ENCODE measurements at regions not wholly inside any gene's neighbourhood (a gene's known extent, or its start where the extent isn't known, plus 50 kb on each side); places are given as distances from the start of the nearest gene placed in this dataset.
"Not testable (repeated sequence)": the region's sequence is repeated elsewhere in the genome, so short reads cannot be mapped to it uniquely, and the experiment has no call there.

GRCh38 chr2:34806891-34807290 is 1207.8 kb upstream of the FAM98A start:
- no peak for DNase-seq (ENCODE audit: low read depth)
- no peak overlapping the region for H3K4me3 ChIP-seq (ENCODE audit: low read depth, low read length)
- no peak for TF ChIP-seq POLR2A (IDR thresholded peaks at IDR 0.05; ENCODE audit: extremely low read depth, insufficient read length)
- no peak for TF ChIP-seq MAX (IDR thresholded peaks at IDR 0.05; ENCODE audit: low read depth, low read length)
- TF ChIP-seq CTCF (IDR thresholded peaks at IDR 0.05; ENCODE audit: low read depth, low read length): no peak
- TF ChIP-seq MYC (IDR thresholded peaks at IDR 0.05; ENCODE audit: low read depth, low read length): no peak

GRCh38 chr2:34806396-34806795 is 1207.3 kb upstream of the FAM98A start:
- TF ChIP-seq MAX (IDR thresholded peaks at IDR 0.05; ENCODE audit: low read depth, low read length) (no peak), POLR2A (IDR thresholded peaks at IDR 0.05; ENCODE audit: extremely low read depth, insufficient read length) (no peak), CTCF (IDR thresholded peaks at IDR 0.05; ENCODE audit: low read depth, low read length) (no peak), MYC (IDR thresholded peaks at IDR 0.05; ENCODE audit: low read depth, low read length) (no peak)
- no peak overlapping the region for H3K4me3 ChIP-seq (ENCODE audit: low read depth, low read length)

GRCh38 chr2:34799556-34799955 is 1200.5 kb upstream of the FAM98A start:
- DNase-seq (ENCODE audit: low read depth): no peak
- TF ChIP-seq MAX (IDR thresholded peaks at IDR 0.05; ENCODE audit: low read depth, low read length) (no peak), POLR2A (IDR thresholded peaks at IDR 0.05; ENCODE audit: extremely low read depth, insufficient read length) (no peak), MYC (IDR thresholded peaks at IDR 0.05; ENCODE audit: low read depth, low read length) (no peak), CTCF (IDR thresholded peaks at IDR 0.05; ENCODE audit: low read depth, low read length) (no peak)
- no peak overlapping the region for H3K4me3 ChIP-seq (ENCODE audit: low read depth, low read length)

More at GRCh38 chr2:34806396-34806795, 1207.3 kb upstream of the FAM98A start:
- no peak for DNase-seq (ENCODE audit: low read depth)

GRCh38 chr2:34795586-34795985 is 1196.5 kb upstream of the FAM98A start:
- DNase-seq (ENCODE audit: low read depth): not testable (repeated sequence)

GRCh38 chr2:34789169-34789568 is 1190.1 kb upstream of the FAM98A start:
- no peak for TF ChIP-seq MYC (IDR thresholded peaks at IDR 0.05; ENCODE audit: low read depth, low read length)
- no peak for TF ChIP-seq CTCF (IDR thresholded peaks at IDR 0.05; ENCODE audit: low read depth, low read length)
- no peak for TF ChIP-seq POLR2A (IDR thresholded peaks at IDR 0.05; ENCODE audit: extremely low read depth, insufficient read length)
- TF ChIP-seq MAX (IDR thresholded peaks at IDR 0.05; ENCODE audit: low read depth, low read length): no peak
- no peak overlapping the region for H3K4me3 ChIP-seq (ENCODE audit: low read depth, low read length)
- no peak for DNase-seq (ENCODE audit: low read depth)

More at GRCh38 chr2:34795586-34795985, 1196.5 kb upstream of the FAM98A start:
- not testable (repeated sequence) for H3K4me3 ChIP-seq (ENCODE audit: low read depth, low read length)

- H3K4me3 ChIP-seq (ENCODE audit: low read depth, low read length): no peak overlapping the region
- no peak for TF ChIP-seq MAX (IDR thresholded peaks at IDR 0.05; ENCODE audit: low read depth, low read length)
- DNase-seq (ENCODE audit: low read depth): no peak
Measured at GRCh38 chr2:34787341-34787740, 1188.2 kb upstream of the FAM98A start.

GRCh38 chr2:34785206-34785785 is 1186.2 kb upstream of the FAM98A start:
- TF ChIP-seq POLR2A (IDR thresholded peaks at IDR 0.05; ENCODE audit: extremely low read depth, insufficient read length) (no peak), MYC (IDR thresholded peaks at IDR 0.05; ENCODE audit: low read depth, low read length) (no peak), CTCF (IDR thresholded peaks at IDR 0.05; ENCODE audit: low read depth, low read length) (no peak), MAX (IDR thresholded peaks at IDR 0.05; ENCODE audit: low read depth, low read length) (no peak)
- DNase-seq (ENCODE audit: low read depth): no peak

More at GRCh38 chr2:34785206-34785785, 1186.2 kb upstream of the FAM98A start:
- H3K4me3 ChIP-seq (ENCODE audit: low read depth, low read length): no peak overlapping the region
